H4 (cell line): ENCODE measurements at regions not wholly inside any gene's neighbourhood (a gene's known extent, or its start where the extent isn't known, plus 50 kb on each side); places are given as distances from the start of the nearest gene placed in this dataset.

ENCODE experiments used
- DNase-seq: peaks from one replicate; pipeline ENCODE4 v3.0.0-alpha.2; 2015; ENCODE audit warnings: low spot score

GRCh38 chr9:1267141-1267570 lies 217.0 kb downstream of the DMRT2 start:
- no peak for DNase-seq

GRCh38 chr9:1267581-1267980 lies 217.4 kb downstream of the DMRT2 start:
- no peak for DNase-seq

GRCh38 chr9:1269533-1270315 lies 219.6 kb downstream of the DMRT2 start:
- DNase-seq: no peak

GRCh38 chr9:1271367-1271766 lies 221.2 kb downstream of the DMRT2 start:
- DNase-seq: no peak

DNA sequence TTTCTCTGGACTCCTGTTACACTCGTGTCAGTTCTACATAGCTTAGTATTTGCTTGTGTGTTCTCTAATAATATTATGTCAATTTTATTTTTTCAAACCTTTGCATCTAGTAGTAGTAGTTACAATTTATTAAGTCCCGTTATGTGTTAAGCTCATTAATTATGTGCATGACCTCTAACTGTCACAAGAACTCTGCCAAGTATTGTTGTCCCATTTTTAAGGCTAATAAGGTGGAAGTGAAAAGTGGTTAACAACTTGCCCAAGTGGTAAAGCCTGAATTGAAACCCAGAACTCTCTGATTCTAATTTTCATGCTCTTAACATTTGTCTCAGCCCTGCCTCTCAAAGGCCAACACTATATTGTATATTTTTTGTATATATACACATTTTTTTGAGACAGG lies 221.6 kb downstream of the DMRT2 start:
- no peak for DNase-seq

- no peak for DNase-seq
Observed at GRCh38 chr9:1272488-1272887, 222.3 kb downstream of the DMRT2 start.

- DNase-seq: no peak
Observed at GRCh38 chr9:1273859-1274258, 223.7 kb downstream of the DMRT2 start.

GRCh38 chr9:1274334-1274733 lies 224.2 kb downstream of the DMRT2 start:
- DNase-seq: no peak

GRCh38 chr9:1276474-1276873 lies 226.3 kb downstream of the DMRT2 start:
- DNase-seq: no peak

GRCh38 chr9:1284727-1285126 lies 234.6 kb downstream of the DMRT2 start:
- no peak for DNase-seq

- DNase-seq: no peak
Observed at GRCh38 chr9:1285526-1285925, 235.4 kb downstream of the DMRT2 start.

DNA sequence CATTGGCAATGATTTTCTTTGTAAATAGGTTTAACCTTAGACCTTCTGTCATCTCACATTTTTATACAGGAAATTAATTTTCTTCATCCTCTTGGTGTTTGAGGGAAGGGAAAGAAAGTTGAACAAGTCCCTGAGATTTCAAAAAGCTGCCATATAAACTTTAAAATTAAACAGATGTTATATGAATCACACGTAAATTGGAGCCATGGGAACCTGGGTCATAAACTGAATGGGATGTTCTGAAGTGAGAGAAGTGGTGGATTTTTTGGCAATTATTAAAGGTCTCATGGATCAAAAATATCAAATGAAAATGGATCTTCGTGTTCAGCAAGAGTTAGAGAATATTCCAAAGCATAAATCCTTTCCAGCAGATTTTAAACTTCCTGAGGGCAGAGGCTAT lies 242.2 kb downstream of the DMRT2 start:
- DNase-seq: no peak

- no peak for DNase-seq
Observed at GRCh38 chr9:1294641-1295258, 244.6 kb downstream of the DMRT2 start.

GRCh38 chr9:1296331-1296730 lies 246.2 kb downstream of the DMRT2 start:
- DNase-seq: no peak

GRCh38 chr9:1298046-1298445 lies 247.9 kb downstream of the DMRT2 start:
- DNase-seq: no peak

GRCh38 chr9:1300941-1301340 lies 250.8 kb downstream of the DMRT2 start:
- no peak for DNase-seq

DNA sequence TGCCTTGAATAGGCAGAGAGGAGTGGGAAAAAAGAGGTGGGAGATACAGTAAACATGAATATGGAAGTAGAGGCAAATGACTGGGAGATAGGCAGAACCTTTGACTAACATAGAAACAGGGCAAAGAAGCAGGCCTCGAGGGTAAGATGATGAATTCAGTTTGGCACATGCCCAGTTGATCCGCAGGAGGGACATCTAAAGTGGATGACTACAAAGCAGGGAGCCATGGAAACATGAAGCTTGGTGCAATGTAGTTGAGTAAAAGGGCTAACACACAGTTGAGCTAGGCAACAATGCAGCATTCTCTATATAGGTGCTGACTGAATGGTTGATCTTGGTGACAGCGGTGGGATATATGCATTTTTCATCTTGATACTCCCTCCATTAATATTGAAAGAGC lies 253.8 kb downstream of the DMRT2 start:
- DNase-seq: no peak

GRCh38 chr9:1311462-1312042 lies 261.4 kb downstream of the DMRT2 start:
- no peak for DNase-seq

DNA sequence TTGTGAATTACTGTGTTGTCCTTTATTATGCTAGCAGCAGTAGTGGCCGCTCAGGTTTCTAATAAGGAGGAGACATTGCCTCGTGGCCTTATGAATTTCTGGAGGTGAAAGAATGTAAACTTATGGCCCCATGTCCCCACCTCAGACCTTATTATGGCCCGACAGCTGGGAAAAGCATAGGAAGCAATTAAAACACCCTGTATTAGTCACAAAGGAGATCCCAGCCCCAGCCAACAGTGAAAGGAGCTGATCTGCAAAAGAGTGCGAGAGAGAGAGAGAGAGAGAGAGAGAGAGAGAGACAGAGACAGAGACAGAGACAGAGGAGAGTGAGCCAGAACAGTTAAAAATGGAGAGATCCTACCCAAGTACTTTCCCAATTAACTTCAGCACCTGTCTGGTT lies 269.3 kb downstream of the DMRT2 start:
- DNase-seq: no peak

GRCh38 chr9:1320051-1320557 lies 269.9 kb downstream of the DMRT2 start:
- DNase-seq: no peak

- no peak for DNase-seq
Observed at GRCh38 chr9:1320607-1321195, 270.5 kb downstream of the DMRT2 start.

DNA sequence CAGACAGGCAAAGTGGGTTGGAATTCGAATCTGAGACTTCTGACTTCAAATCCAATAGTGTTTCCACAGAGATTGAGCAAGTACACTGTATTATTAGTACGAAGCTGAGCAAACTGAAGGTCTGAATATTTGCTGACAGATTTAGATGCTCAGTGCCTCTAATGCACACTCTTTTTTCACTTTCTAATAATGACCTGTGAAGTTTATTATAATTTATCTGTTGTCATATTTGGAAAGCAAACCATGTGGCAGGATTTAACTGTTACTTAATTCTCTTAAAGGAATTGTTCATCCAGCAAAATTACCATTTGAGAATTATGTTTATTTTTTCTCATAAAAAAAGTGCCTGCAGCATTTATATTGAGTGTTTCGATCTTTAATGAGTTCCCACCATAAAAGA lies 277.3 kb downstream of the DMRT2 start:
- DNase-seq: no peak

GRCh38 chr9:1328341-1328740 lies 278.2 kb downstream of the DMRT2 start:
- no peak for DNase-seq
